ELF-1 (cell line): ENCODE measurements at regions not wholly inside any gene's neighbourhood (a gene's known extent, or its start where the extent isn't known, plus 50 kb on each side); places are given as distances from the start of the nearest gene placed in this dataset.
A peak's percentile ranks its signal among the peaks of the same experiment; 100 is the strongest.

Source experiments
- DNase-seq: peaks from one replicate; pipeline ENCODE4 v3.0.0-alpha.2; 2016; ENCODE audit warnings: low read depth, low spot score

GRCh38 chr9:95822583-95823431 is 52.7 kb upstream of the ERCC6L2 start:
- peak; percentile 36 for DNase-seq

- DNase-seq: no peak
Observed at GRCh38 chr9:95822015-95822414, 53.5 kb upstream of the ERCC6L2 start.

- DNase-seq: no peak
Observed at GRCh38 chr9:95820074-95820473, 55.4 kb upstream of the ERCC6L2 start.

DNA sequence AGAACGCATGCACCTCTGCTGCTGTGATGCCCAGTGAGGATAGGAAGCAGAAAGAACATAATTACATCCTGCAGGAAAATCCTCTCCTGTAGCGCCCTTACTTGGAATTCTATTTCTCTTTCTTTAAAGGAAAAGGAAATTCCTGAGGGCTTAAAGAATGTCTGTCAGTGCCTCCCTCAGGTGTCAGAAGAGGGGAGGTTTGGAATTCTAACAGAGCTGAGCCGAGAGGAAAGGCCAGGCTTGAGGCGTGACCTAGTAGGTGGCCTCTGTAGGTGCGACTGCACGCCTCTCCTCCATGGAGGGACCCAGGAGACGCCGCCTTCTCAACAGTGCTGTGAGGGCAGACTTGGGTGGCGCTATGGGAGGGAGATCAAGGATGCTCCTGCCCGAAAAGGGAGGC is 55.9 kb upstream of the ERCC6L2 start:
- peak; percentile 63 for DNase-seq

DNA sequence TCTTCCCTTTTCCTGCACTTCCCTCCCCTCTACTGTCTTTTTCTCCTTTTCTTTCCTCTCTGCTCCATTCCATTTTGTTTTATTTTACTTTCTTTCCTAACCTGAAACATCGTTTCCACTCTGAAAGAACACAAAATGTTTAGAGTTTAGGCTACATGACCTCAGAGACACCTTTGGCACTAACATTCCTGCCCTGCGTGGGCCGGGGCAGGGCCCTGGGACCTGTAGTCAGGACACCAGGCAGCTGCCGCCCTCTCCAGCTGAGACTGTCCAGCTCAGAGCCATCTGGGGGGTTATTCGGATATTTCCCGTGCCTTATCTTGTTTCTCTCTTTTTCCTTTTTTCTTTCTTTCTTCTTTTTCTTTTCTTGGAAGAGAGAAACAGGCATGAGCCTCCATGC is 58.3 kb upstream of the ERCC6L2 start:
- no peak for DNase-seq

DNA sequence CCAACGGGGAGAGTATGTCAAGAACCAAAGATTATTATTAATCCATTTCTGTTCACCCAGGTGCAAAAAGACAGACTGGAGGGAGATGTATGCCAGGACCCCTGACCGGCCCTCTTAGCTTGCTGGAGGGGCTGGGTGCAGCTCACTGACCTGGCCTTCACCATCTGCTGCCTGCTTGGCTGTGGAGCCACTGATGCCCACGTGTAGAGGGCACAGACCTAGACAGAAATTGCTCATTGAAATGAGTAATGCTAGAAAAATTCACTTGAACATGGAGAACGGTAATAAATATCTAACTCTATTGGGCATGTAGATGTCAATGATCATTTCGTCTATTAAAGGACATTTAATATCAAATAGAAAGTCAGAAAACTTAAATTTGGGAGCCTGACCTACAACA is 58.8 kb upstream of the ERCC6L2 start:
- DNase-seq: no peak

- DNase-seq: no peak
Observed at GRCh38 chr9:95815961-95816360, 59.5 kb upstream of the ERCC6L2 start.

DNA sequence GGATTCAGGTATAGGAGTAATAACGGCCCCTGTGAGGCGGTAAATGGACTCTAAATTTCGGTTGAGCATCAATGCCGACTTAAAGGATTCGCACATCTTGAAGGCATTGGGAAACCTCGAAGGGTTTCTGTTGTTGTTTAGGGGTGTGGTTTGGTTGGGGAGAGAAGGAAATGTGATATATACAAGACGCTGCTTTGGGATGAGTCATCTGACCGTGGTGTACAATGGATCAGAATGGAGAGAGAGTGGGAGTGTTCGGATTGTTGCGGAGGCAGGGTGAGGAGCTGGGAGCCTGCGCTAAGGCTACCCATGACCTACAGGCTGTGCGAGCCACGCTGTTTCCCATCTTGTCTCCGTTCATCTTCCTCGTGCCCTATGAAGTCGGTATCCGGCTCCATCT is 60.4 kb upstream of the ERCC6L2 start:
- DNase-seq: no peak

GRCh38 chr9:95813923-95814322 is 61.6 kb upstream of the ERCC6L2 start:
- no peak for DNase-seq

GRCh38 chr9:95810814-95811213 is 64.7 kb upstream of the ERCC6L2 start:
- no peak for DNase-seq

- DNase-seq: no peak
Observed at GRCh38 chr9:95810133-95810532, 65.4 kb upstream of the ERCC6L2 start.

DNA sequence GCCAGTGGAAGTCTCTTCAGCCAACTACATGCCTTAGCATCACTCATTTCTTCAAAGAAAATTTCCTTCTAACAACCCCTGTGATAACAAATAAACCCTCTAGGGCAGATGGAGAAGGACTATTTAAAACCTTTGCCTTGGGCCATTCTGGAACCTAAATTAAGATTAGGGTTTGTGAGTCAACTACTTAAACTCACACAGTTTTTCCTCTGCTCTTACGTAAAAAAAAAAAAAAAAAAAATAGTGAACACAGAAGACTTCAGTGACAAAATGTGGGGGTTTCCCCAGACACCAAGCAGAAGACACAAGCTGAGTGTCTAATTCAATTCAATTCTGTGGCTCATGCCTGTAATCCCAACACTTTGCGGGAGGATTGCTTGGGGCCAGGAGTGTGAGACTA is 65.8 kb upstream of the ERCC6L2 start:
- DNase-seq: no peak

GRCh38 chr9:95808011-95808410 is 67.5 kb upstream of the ERCC6L2 start:
- DNase-seq: no peak

GRCh38 chr9:95807326-95807947 is 68.1 kb upstream of the ERCC6L2 start:
- DNase-seq: no peak

- no peak for DNase-seq
Observed at GRCh38 chr9:95803197-95803596, 72.3 kb upstream of the ERCC6L2 start.

- DNase-seq: no peak
Observed at GRCh38 chr9:95801797-95802196, 73.7 kb upstream of the ERCC6L2 start.

DNA sequence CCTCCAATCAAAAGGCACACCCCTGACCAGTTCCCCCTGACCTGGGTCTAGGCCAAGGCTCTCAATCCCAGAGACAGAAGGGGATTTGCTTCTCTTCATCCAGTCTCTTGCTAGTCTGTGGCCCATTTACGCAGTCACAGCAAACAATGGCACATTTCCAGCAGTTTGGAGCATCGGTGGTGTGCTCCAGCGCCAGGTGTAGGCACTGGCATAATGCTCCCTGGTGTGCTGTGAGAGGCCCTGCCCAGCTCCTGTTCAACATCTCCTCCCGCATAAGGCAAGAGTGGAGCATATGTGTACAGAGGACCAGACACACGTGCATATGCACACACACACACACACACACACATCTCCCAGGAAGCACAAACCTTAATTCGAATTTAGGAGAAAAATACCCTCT is 79.5 kb upstream of the ERCC6L2 start:
- DNase-seq: no peak

GRCh38 chr9:95793924-95794828 is 81.3 kb upstream of the ERCC6L2 start:
- no peak for DNase-seq

DNA sequence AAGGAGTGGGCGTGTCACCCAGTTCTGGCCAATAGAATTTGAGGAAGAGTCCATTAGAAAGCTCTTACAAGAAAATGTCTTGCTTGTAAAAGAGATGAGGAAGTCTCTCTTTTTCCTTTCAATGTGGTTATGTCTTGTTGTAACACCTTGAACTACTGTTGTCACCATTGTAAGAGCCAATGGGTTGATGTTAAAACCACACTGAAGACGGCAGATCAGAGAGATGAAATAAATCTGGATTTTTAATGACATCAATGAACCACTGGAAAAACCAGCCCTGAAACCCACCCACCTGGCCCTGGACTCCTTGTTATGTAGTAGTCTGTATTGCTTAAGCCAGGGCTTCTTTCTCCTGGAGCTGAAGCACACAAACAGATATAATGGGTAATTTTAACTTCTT is 83.8 kb upstream of the ERCC6L2 start:
- no peak for DNase-seq

- no peak for DNase-seq
Observed at GRCh38 chr9:95791286-95791685, 84.2 kb upstream of the ERCC6L2 start.

DNA sequence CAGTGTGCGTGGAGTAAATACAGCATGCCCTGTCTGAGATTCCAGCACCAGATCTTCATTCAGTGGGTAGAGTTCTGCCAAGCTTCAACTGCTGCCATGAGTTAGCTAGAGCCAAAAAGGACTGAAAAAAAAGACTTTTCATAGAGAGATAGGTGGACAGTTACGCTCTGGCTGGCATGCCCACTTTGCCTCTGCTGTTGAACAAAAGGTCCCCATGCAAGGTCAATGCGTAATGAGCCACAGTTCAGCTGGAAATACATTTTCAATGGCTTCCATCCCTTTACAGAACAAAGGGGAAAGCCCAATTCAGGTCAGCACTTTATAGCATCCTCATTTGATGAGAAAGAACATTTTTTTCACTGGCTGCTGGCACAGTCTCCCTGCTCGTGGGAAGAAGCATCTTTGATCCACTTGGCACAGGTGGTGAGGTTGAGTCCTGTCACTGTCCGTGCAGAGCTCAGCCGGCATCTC is 86.9 kb upstream of the ERCC6L2 start:
- DNase-seq: no peak

DNA sequence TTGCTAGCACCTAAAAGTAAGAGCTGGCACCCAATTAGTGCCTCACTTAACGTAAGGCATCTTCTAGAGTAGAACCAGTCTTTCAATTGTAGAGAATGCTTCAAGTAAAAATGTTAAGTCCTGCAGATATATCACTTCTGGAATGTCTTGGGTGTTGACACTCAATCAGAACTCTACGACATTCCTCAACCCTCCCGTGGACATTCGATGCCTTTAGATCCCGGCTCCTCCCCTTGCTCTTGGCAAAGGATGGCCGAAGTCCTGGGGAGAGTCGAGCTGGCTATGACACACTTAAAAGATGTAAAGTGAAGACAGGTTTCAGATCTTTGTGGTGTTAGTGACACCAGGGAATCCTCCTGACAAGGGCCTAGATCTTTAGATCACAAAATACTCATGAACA is 87.5 kb upstream of the ERCC6L2 start:
- peak; percentile 71 for DNase-seq
